Loucy (cell line): ENCODE measurements at regions not wholly inside any gene's neighbourhood (a gene's known extent, or its start where the extent isn't known, plus 50 kb on each side); places are given as distances from the start of the nearest gene placed in this dataset.

Experiments
- H2AFZ ChIP-seq: fragments of 200-600 bp; sonication (generic); 2 replicates; pipeline ENCODE4 v1.6.0; 2016; ENCODE audit warnings: antibody characterized with exemption, mild to moderate bottlenecking, low read length, moderate library complexity
- H3F3A ChIP-seq: fragments of 200-600 bp; 2 replicates; pipeline ENCODE4 v1.6.0; 2016; ENCODE audit warnings: antibody characterized with exemption, low read depth, mild to moderate bottlenecking
- H3K27me3 ChIP-seq: fragments of 200-600 bp; sonication (generic); 2 replicates; pipeline ENCODE4 v1.6.1; 2014; ENCODE audit warnings: low read length, mild to moderate bottlenecking; ENCODE audit not compliant: insufficient read depth, poor library complexity, severe bottlenecking
- H3K36me3 ChIP-seq: fragments of 200-600 bp; sonication (generic); 2 replicates; pipeline ENCODE4 v1.6.1; 2016; ENCODE audit warnings: low read length; ENCODE audit not compliant: insufficient read depth
- H3K4me1 ChIP-seq: fragments of 200-600 bp; sonication (generic); 2 replicates; pipeline ENCODE4 v1.5.1; 2014; ENCODE audit warnings: low read length, mild to moderate bottlenecking; ENCODE audit not compliant: insufficient read depth, poor library complexity, severe bottlenecking
- H3K4me2 ChIP-seq: fragments of 200-600 bp; sonication (generic); 2 replicates; pipeline ENCODE4 v1.6.0; 2014; ENCODE audit warnings: antibody characterized with exemption, low read length, low read depth, mild to moderate bottlenecking; ENCODE audit not compliant: poor library complexity, severe bottlenecking
- H3K4me3 ChIP-seq: fragments of 200-600 bp; sonication (generic); 2 replicates; pipeline ENCODE4 v1.5.1; 2014; ENCODE audit warnings: low read length, mild to moderate bottlenecking, mixed read lengths; ENCODE audit not compliant: poor library complexity, severe bottlenecking
- H3K79me2 ChIP-seq: fragments of 200-600 bp; sonication (generic); 2 replicates; pipeline ENCODE4 v1.6.1; 2014; ENCODE audit warnings: low read length; ENCODE audit not compliant: insufficient read depth
- H3K9ac ChIP-seq: fragments of 200-600 bp; sonication (generic); 2 replicates; pipeline ENCODE4 v1.6.0; 2014; ENCODE audit warnings: mild to moderate bottlenecking, low read depth, low read length, moderate library complexity; ENCODE audit not compliant: poor library complexity, severe bottlenecking
- H3K9me2 ChIP-seq: fragments of 200-600 bp; sonication (generic); replicated peaks from 2 replicates; pipeline ENCODE4 v1.6.1; 2016; ENCODE audit warnings: low read depth, low read length, mixed read lengths
- H3K9me3 ChIP-seq: fragments of 200-600 bp; sonication (generic); 2 replicates; pipeline ENCODE4 v1.6.1; 2014; ENCODE audit warnings: mild to moderate bottlenecking, antibody characterized with exemption, low read length, low read depth; ENCODE audit not compliant: insufficient read depth
- H4K20me1 ChIP-seq: fragments of 200-600 bp; sonication (generic); 2 replicates; pipeline ENCODE4 v1.6.0; 2014; ENCODE audit warnings: antibody characterized with exemption, low read length, mild to moderate bottlenecking; ENCODE audit not compliant: insufficient read depth, poor library complexity, severe bottlenecking
- EZH2phosphoT487 ChIP-seq: fragments of 200-600 bp; IDR thresholded peaks from 2 replicates; pipeline ENCODE4 v1.6.1; 2018; ENCODE audit warnings: antibody characterized with exemption, mild to moderate bottlenecking, moderate library complexity, borderline replicate concordance
- TF ChIP-seq, protein P1 (sequence below): fragments of 200-600 bp; sonication (generic); conservative IDR thresholded peaks from 2 replicates; pipeline ENCODE4 v1.5.1; 2014; ENCODE audit warnings: mild to moderate bottlenecking, antibody characterized with exemption, low read length

DNA sequence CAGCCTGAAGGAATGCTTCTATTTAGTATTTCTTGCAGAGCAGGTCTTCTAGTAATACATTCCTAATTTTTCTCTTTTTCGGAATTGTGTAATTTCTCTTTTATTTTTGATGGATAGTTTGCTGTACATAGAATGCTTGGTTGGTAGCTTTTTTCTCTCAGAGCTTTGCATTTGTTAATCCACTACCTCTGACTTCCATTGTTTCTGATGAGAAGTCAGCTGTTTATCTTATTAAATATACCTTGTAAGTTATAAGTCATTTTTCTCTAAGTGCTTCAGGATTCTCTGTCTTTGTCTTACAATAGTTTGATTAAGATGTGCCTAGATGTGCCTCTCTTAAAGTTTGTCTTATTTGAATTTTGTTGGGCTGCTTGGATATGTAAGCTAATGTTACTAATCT, 101.9 kb downstream of the HTR1A start:
- Histone ChIP-seq H3K9me2 (no peaks in the 10 kb centered on the region), H3F3A (no peaks in the 10 kb centered on the region), H3K4me2 (no peak overlapping the region), H3K4me1 (no peaks in the 10 kb centered on the region), H3K9me3 (peaks cover 11% of the 10 kb centered on the region; the same call in 1 of the 2 replicates), H4K20me1 (no peaks in the 10 kb centered on the region), H3K4me3 (no peak overlapping the region), H3K36me3 (no peaks in the 10 kb centered on the region), H3K9ac (no peak overlapping the region), H3K27me3 (no peaks in the 10 kb centered on the region), H3K79me2 (no peaks in the 10 kb centered on the region), H2AFZ (no peak overlapping the region)
- TF ChIP-seq, protein P1, sequence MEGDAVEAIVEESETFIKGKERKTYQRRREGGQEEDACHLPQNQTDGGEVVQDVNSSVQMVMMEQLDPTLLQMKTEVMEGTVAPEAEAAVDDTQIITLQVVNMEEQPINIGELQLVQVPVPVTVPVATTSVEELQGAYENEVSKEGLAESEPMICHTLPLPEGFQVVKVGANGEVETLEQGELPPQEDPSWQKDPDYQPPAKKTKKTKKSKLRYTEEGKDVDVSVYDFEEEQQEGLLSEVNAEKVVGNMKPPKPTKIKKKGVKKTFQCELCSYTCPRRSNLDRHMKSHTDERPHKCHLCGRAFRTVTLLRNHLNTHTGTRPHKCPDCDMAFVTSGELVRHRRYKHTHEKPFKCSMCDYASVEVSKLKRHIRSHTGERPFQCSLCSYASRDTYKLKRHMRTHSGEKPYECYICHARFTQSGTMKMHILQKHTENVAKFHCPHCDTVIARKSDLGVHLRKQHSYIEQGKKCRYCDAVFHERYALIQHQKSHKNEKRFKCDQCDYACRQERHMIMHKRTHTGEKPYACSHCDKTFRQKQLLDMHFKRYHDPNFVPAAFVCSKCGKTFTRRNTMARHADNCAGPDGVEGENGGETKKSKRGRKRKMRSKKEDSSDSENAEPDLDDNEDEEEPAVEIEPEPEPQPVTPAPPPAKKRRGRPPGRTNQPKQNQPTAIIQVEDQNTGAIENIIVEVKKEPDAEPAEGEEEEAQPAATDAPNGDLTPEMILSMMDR, result no peak
- TF ChIP-seq EZH2phosphoT487, result no peak

DNA sequence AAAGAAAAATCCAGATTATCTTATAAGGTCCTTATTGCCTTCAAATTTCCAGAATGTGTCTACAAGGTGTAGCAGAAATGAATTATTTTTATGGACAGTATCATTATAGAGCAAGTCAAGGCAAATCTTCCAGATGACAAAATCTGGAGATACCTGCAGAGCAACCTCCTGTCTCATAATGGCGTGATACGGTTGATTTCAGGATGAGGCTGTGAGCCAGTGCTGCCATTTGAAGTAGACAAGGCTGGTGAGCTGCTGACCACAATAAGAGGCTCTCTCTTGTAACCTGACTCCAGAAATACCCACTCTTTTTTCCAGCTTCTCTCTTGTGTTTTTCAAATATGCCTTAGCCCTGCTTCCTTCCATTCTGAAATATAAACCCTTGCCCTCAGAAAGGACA, 108.2 kb downstream of the HTR1A start:
- Histone ChIP-seq H3K36me3 (no peaks in the 10 kb centered on the region), H3K9me2 (no peaks in the 10 kb centered on the region), H3K79me2 (no peaks in the 10 kb centered on the region), H3K4me1 (no peaks in the 10 kb centered on the region), H3F3A (no peaks in the 10 kb centered on the region), H3K9me3 (no peaks in the 10 kb centered on the region), H3K4me2 (no peak overlapping the region), H3K9ac (no peak overlapping the region), H3K4me3 (no peak overlapping the region), H3K27me3 (no peaks in the 10 kb centered on the region), H2AFZ (no peak overlapping the region), H4K20me1 (no peaks in the 10 kb centered on the region)
- TF ChIP-seq, protein P1, result no peak
- no peak for TF ChIP-seq EZH2phosphoT487

DNA sequence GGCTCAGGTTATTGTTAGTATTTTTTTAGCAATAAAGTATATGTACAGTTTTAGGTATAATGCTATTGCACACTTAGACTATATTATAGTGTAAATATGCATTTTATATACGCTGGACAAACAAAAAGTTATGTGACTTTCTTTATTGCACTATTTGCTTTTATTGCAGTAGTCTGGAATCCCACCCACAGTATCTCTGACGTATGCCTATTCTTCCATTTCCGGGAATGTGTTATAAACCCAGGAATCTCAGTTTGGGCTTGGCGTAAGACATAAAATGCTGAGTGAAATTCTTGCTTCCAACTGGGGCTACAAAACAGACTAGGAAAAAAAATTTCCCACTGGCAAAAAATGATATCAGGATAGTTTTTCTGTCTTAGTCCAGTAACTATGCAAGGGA, 119.1 kb downstream of the HTR1A start:
- H3K9ac ChIP-seq, result no peak overlapping the region
- H3K4me2 ChIP-seq, result no peak overlapping the region
- H3K4me3 ChIP-seq, result no peak overlapping the region
- H3K36me3 ChIP-seq, result no peaks in the 10 kb centered on the region
- H3K9me2 ChIP-seq, result no peaks in the 10 kb centered on the region
- H3K79me2 ChIP-seq, result no peaks in the 10 kb centered on the region
- H4K20me1 ChIP-seq, result no peaks in the 10 kb centered on the region
- H3K27me3 ChIP-seq, result no peaks in the 10 kb centered on the region
- H2AFZ ChIP-seq, result no peak overlapping the region
- TF ChIP-seq, protein P1, result no peak
- TF ChIP-seq EZH2phosphoT487, result no peak
- no peaks in the 10 kb centered on the region for H3K9me3 ChIP-seq
- no peaks in the 10 kb centered on the region for H3F3A ChIP-seq
- no peaks in the 10 kb centered on the region for H3K4me1 ChIP-seq
